Right atrium auricular region (tissue), 2 donors: ENCODE measurements at regions not wholly inside any gene's neighbourhood (a gene's known extent, or its start where the extent isn't known, plus 50 kb on each side); places are given as distances from the start of the nearest gene placed in this dataset.
"Not testable (repeated sequence)": the region's sequence is repeated elsewhere in the genome, so short reads cannot be mapped to it uniquely, and the experiment has no call there.

Experiments used
- DNase-seq: peaks from one replicate; pipeline ENCODE4 v3.0.0-alpha.2; 2019; ENCODE audit warnings: low spot score
- H3K27ac ChIP-seq, 2 donors: fragments of 200-600 bp; sonication (generic); 1 replicate in 1 of 2; 2 replicates in 1 of 2; pipeline ENCODE4 v1.5.1; 2016 to 2019
- H3K27me3 ChIP-seq, 2 donors: fragments of 200-600 bp; sonication (generic); one replicate each; pipeline versions ENCODE4 v1.5.1 to v1.6.0; 2017 to 2019
- H3K36me3 ChIP-seq: fragments of 200-600 bp; sonication (generic); one replicate; pipeline ENCODE4 v1.5.1; 2016
- H3K4me1 ChIP-seq, 2 donors: fragments of 200-600 bp; sonication (generic); one replicate each; pipeline versions ENCODE4 v1.5.1 to v1.6.0; 2017 to 2019
- H3K4me3 ChIP-seq, 2 donors: fragments of 200-600 bp; sonication (generic); 1 replicate in 1 of 2; 2 replicates in 1 of 2; pipeline ENCODE4 v1.5.1; 2017 to 2019; ENCODE audit warnings: mild to moderate bottlenecking in 1 of 2, moderate library complexity in 1 of 2
- H3K9me3 ChIP-seq, 2 donors: fragments of 200-600 bp; sonication (generic); one replicate each; pipeline ENCODE4 v1.5.1; 2019
- TF ChIP-seq, protein P1 (sequence below), 2 donors: fragments of 200-600 bp; sonication (generic); IDR thresholded peaks; one replicate each; pipeline ENCODE4 v1.5.1; 2019; ENCODE audit warnings: antibody characterized with exemption in 2 of 2

DNA sequence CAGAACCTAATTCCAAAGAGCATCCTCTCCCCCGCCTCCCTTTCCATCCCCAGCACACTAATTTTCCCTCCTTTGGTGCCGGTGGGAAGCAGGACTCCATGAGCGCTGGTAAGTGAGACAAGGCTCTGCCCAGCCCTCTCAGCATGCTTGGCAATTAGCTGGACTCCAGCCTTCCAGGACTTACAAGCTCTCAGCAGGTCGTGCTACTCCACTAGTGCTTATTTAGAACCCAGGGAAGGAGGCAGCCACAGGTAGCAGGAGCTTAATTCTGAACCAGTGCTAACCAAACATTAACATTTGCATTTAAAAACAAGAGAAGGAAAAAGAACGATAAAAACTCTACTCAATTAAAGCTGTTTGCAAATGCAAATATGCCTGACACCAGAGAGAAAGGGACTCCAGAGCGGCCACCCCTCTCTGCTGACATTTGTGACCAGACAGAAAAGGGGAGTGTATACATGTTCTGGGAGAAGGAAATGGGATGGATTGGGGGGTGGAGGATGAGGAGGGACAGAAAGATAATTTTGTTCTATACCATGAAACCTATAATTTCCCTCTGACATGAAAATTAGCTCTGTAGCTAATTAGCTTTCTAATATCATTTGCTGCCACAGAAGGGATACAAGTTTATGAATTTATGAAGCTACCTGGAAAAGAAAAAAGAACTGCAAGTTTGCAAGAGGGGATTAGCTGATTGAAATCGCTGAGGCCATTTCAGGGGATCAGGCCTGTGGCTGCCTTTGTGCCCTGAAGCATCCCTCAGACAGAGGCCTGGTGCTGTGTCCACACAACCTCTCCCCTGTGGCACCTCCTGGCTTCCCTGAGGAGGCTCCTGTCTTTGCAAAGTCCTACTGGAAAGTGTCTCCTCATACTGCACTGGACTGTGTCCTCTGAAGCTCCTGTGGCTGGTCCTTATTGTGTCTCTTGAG is 266.3 kb downstream of the SEC61B start:
- H3K27me3 ChIP-seq: no peaks in the 10 kb centered on the region
- H3K4me1 ChIP-seq: no peaks in the 10 kb centered on the region
- TF ChIP-seq, protein P1, sequence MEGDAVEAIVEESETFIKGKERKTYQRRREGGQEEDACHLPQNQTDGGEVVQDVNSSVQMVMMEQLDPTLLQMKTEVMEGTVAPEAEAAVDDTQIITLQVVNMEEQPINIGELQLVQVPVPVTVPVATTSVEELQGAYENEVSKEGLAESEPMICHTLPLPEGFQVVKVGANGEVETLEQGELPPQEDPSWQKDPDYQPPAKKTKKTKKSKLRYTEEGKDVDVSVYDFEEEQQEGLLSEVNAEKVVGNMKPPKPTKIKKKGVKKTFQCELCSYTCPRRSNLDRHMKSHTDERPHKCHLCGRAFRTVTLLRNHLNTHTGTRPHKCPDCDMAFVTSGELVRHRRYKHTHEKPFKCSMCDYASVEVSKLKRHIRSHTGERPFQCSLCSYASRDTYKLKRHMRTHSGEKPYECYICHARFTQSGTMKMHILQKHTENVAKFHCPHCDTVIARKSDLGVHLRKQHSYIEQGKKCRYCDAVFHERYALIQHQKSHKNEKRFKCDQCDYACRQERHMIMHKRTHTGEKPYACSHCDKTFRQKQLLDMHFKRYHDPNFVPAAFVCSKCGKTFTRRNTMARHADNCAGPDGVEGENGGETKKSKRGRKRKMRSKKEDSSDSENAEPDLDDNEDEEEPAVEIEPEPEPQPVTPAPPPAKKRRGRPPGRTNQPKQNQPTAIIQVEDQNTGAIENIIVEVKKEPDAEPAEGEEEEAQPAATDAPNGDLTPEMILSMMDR (IDR thresholded peaks at IDR 0.05): no peak
- no peaks in the 10 kb centered on the region for H3K36me3 ChIP-seq
- no peak overlapping the region for H3K4me3 ChIP-seq
- no peaks in the 10 kb centered on the region for H3K9me3 ChIP-seq
- no peak for DNase-seq
- H3K27ac ChIP-seq: no peak overlapping the region

DNA sequence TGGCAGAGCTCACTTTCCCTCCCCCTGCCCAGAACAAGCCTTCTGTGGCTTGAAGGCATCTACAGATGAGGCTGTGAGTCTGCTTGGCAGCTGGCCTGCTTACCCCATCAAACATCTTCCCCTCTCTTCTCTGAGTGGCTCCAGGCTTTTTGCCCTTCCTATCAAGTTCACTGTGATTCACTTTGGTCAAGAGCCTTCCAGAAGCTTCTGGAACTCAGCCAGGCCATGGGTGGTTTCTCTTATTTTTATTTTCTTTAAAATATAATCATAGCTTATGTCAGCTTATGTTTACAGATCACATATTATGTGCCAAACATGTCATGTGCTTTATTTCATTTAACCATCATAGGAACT is 267.0 kb downstream of the SEC61B start:
- Histone ChIP-seq H3K4me1 (no peaks in the 10 kb centered on the region), H3K27ac (no peak overlapping the region)
- TF ChIP-seq, protein P1 (IDR thresholded peaks at IDR 0.05): no peak

DNA sequence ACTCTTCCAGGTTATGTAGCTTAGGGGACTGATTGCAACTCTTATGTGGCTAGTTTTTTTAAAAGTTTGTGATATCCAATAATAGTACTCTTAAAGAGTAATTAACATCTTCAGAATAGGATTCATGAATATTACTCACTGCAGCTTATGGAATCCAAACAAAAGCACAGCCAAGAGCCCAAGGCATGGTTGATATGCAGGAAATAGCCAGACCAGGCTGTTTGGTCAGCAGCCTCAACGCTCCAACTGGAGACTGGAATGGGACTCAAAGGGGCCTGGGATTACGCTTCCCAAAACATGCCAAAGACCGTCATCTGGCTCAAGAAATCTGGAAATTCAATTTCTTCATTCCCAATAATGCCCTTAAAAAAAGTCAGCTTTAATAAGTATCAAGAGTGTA is 268.6 kb downstream of the SEC61B start:
- H3K9me3 ChIP-seq: no peaks in the 10 kb centered on the region
- H3K4me1 ChIP-seq: no peaks in the 10 kb centered on the region
- DNase-seq: no peak
- TF ChIP-seq, protein P1 (IDR thresholded peaks at IDR 0.05): no peak
- H3K27ac ChIP-seq: no peak overlapping the region
- H3K4me3 ChIP-seq: no peak overlapping the region
- no peaks in the 10 kb centered on the region for H3K36me3 ChIP-seq
- H3K27me3 ChIP-seq: no peaks in the 10 kb centered on the region

More for the DNA sequence above, 267.0 kb downstream of the SEC61B start:
- Histone ChIP-seq H3K9me3 (no peaks in the 10 kb centered on the region), H3K36me3 (no peaks in the 10 kb centered on the region), H3K27me3 (no peaks in the 10 kb centered on the region), H3K4me3 (no peak overlapping the region)
- DNase-seq: no peak

DNA sequence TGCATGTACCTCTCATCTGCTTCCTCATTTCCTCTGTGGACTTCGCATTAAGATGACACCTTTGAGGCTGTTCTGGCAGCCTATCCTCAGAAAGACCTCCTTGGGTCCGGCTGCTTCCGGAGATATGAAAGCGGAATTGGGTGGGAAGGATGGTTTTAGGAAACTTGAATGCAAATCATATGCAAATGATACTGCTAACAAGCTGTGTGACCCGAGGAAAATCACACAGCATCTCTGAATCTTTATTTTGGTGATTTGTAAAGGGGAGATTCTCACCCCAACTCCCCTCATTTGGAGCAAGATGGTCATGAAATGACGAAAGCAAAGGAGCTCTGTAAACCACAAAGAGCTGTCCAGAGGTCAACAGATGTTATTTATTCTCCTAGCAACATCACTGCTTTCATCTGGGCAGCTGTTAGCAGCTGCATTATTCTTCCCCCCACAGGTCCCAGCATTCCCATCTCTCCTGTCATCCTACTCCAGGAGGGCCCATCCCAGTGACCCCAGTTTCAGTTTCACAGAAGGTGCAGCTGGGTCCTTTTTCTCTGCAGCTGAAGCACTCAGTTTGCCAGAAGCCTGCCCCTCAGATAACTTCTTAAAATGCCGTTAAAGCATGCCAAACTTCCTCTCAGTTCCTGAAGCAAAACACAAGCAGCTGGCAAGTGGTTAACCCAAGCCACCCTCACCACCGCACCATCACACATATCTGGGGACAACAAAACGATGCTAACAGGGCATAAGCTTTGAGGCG is 269.5 kb downstream of the SEC61B start:
- Histone ChIP-seq H3K27me3 (no peaks in the 10 kb centered on the region), H3K4me3 (no peak overlapping the region), H3K4me1 (no peaks in the 10 kb centered on the region), H3K36me3 (no peaks in the 10 kb centered on the region), H3K9me3 (no peaks in the 10 kb centered on the region), H3K27ac (no peak overlapping the region)
- TF ChIP-seq, protein P1 (IDR thresholded peaks at IDR 0.05): no peak
- DNase-seq: no peak

DNA sequence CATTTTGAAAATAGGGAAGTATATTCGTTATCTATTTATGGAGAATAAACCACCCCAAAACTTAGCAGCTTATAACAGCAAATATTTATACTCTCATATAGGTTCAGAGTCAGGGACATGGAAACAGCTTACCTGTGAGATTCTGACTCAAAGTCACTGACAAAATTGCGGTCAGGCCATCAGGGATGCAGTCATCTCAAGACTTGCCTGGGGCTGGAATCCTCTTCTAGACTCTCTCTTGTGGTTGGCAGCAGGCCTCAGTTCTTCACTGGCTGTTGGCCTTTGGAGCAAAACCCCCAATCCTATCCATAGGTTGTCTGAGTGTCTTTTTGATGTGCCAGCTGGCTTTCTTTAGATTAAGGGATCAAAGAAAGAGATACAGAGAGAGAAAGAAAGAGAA is 275.6 kb downstream of the SEC61B start:
- no peak overlapping the region for H3K4me3 ChIP-seq
- TF ChIP-seq, protein P1 (IDR thresholded peaks at IDR 0.05): no peak
- H3K27me3 ChIP-seq: no peaks in the 10 kb centered on the region
- no peaks in the 10 kb centered on the region for H3K4me1 ChIP-seq
- H3K27ac ChIP-seq: no peak overlapping the region
- H3K36me3 ChIP-seq: no peaks in the 10 kb centered on the region
- no peak for DNase-seq
- H3K9me3 ChIP-seq: no peaks in the 10 kb centered on the region

DNA sequence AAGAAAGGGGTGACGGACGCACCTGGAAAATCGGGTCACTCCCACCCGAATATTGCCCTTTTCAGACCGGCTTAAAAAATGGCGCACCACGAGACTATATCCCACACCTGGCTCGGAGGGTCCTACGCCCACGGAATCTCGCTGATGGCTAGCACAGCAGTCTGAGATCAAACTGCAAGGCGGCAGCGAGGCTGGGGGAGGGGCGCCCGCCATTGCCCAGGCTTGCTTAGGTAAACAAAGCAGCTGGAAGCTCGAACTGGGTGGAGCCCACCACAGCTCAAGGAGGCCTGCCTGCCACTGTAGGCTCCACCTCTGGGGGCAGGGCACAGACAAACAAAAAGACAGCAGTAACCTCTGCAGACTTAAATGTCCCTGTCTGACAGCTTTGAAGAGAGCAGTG is 276.9 kb downstream of the SEC61B start:
- not testable (repeated sequence) for DNase-seq, H3K27ac ChIP-seq, H3K4me1 ChIP-seq, H3K9me3 ChIP-seq, H3K27me3 ChIP-seq, H3K4me3 ChIP-seq, H3K36me3 ChIP-seq
